ENCODE measurements at regions not wholly inside any gene's neighbourhood (a gene's known extent, or its start where the extent isn't known, plus 50 kb on each side); places are given as distances from the start of the nearest gene placed in this dataset.

- DNase-seq = no peak
Observed at GRCh38 chr1:239739375-239739774, 352.3 kb upstream of the FMN2 start.

GRCh38 chr1:239739919-239740318, 351.8 kb upstream of the FMN2 start:
- DNase-seq = no peak

- DNase-seq = no peak
Observed at GRCh38 chr1:239742416-239743109, 349.1 kb upstream of the FMN2 start.

GRCh38 chr1:239744851-239745250, 346.8 kb upstream of the FMN2 start:
- DNase-seq = no peak

- DNase-seq = no peak
Observed at GRCh38 chr1:239755107-239755912, 336.4 kb upstream of the FMN2 start.

GRCh38 chr1:239757716-239758115, 334.0 kb upstream of the FMN2 start:
- DNase-seq = no peak

GRCh38 chr1:239758756-239759155, 332.9 kb upstream of the FMN2 start:
- no peak for DNase-seq

GRCh38 chr1:239761509-239761908, 330.2 kb upstream of the FMN2 start:
- no peak for DNase-seq

GRCh38 chr1:239763850-239764249, 327.8 kb upstream of the FMN2 start:
- no peak for DNase-seq

GRCh38 chr1:239764546-239764945, 327.1 kb upstream of the FMN2 start:
- no peak for DNase-seq

- DNase-seq = no peak
Observed at GRCh38 chr1:239765163-239765562, 326.5 kb upstream of the FMN2 start.

GRCh38 chr1:239771550-239771949, 320.1 kb upstream of the FMN2 start:
- DNase-seq = no peak

GRCh38 chr1:239772446-239772845, 319.2 kb upstream of the FMN2 start:
- no peak for DNase-seq

GRCh38 chr1:239775466-239775865, 316.2 kb upstream of the FMN2 start:
- no peak for DNase-seq

- no peak for DNase-seq
Observed at GRCh38 chr1:239778208-239778813, 313.4 kb upstream of the FMN2 start.

GRCh38 chr1:239779962-239780361, 311.7 kb upstream of the FMN2 start:
- DNase-seq = no peak

- no peak for DNase-seq
Observed at GRCh38 chr1:239784896-239785295, 306.8 kb upstream of the FMN2 start.

GRCh38 chr1:239785576-239785975, 306.1 kb upstream of the FMN2 start:
- no peak for DNase-seq

GRCh38 chr1:239786464-239786863, 305.2 kb upstream of the FMN2 start:
- no peak for DNase-seq

GRCh38 chr1:239792157-239792556, 299.5 kb upstream of the FMN2 start:
- no peak for DNase-seq

- no peak for DNase-seq
Observed at GRCh38 chr1:239795304-239795703, 296.4 kb upstream of the FMN2 start.

GRCh38 chr1:239799617-239800016, 292.1 kb upstream of the FMN2 start:
- DNase-seq = no peak

GRCh38 chr1:239800861-239801260, 290.8 kb upstream of the FMN2 start:
- DNase-seq = no peak

GRCh38 chr1:239802275-239802674, 289.4 kb upstream of the FMN2 start:
- no peak for DNase-seq
